GM19240 (cell line): ENCODE measurements at regions not wholly inside any gene's neighbourhood (a gene's known extent, or its start where the extent isn't known, plus 50 kb on each side); places are given as distances from the start of the nearest gene placed in this dataset.
"Not testable (repeated sequence)": the region's sequence is repeated elsewhere in the genome, so short reads cannot be mapped to it uniquely, and the experiment has no call there.

Source experiments
- DNase-seq: peaks from one replicate; pipeline ENCODE4 v3.0.0; 2011; ENCODE audit warnings: low spot score; ENCODE audit not compliant: insufficient read length

- no peak for DNase-seq
Observed at GRCh38 chr9:107816561-107817021, 327.0 kb upstream of the KLF4 start.

GRCh38 chr9:107815782-107816560, 326.4 kb upstream of the KLF4 start:
- no peak for DNase-seq

- no peak for DNase-seq
Observed at GRCh38 chr9:107813287-107813686, 323.7 kb upstream of the KLF4 start.

- no peak for DNase-seq
Observed at GRCh38 chr9:107810461-107810961, 320.9 kb upstream of the KLF4 start.

- no peak for DNase-seq
Observed at GRCh38 chr9:107809871-107810460, 320.4 kb upstream of the KLF4 start.

- no peak for DNase-seq
Observed at GRCh38 chr9:107807183-107807582, 317.6 kb upstream of the KLF4 start.

GRCh38 chr9:107805201-107805600, 315.6 kb upstream of the KLF4 start:
- no peak for DNase-seq

GRCh38 chr9:107794259-107794658, 304.7 kb upstream of the KLF4 start:
- DNase-seq, result no peak

- no peak for DNase-seq
Observed at GRCh38 chr9:107793541-107793940, 304.0 kb upstream of the KLF4 start.

- DNase-seq, result no peak
Observed at GRCh38 chr9:107792596-107792995, 303.0 kb upstream of the KLF4 start.

GRCh38 chr9:107792006-107792405, 302.4 kb upstream of the KLF4 start:
- DNase-seq, result no peak

GRCh38 chr9:107789001-107789700, 299.6 kb upstream of the KLF4 start:
- no peak for DNase-seq

GRCh38 chr9:107786561-107786960, 297.0 kb upstream of the KLF4 start:
- no peak for DNase-seq

- DNase-seq, result no peak
Observed at GRCh38 chr9:107784235-107784958, 294.8 kb upstream of the KLF4 start.

GRCh38 chr9:107782789-107783188, 293.2 kb upstream of the KLF4 start:
- DNase-seq, result no peak

GRCh38 chr9:107782381-107782780, 292.8 kb upstream of the KLF4 start:
- DNase-seq, result no peak

GRCh38 chr9:107780960-107781359, 291.4 kb upstream of the KLF4 start:
- no peak for DNase-seq

GRCh38 chr9:107779731-107780130, 290.2 kb upstream of the KLF4 start:
- no peak for DNase-seq

- no peak for DNase-seq
Observed at GRCh38 chr9:107778661-107779060, 289.1 kb upstream of the KLF4 start.

GRCh38 chr9:107774099-107774498, 284.5 kb upstream of the KLF4 start:
- DNase-seq, result not testable (repeated sequence)

- DNase-seq, result no peak
Observed at GRCh38 chr9:107772988-107773387, 283.4 kb upstream of the KLF4 start.

- DNase-seq, result no peak
Observed at GRCh38 chr9:107770716-107771115, 281.1 kb upstream of the KLF4 start.
